ENCODE measurements at regions not wholly inside any gene's neighbourhood (a gene's known extent, or its start where the extent isn't known, plus 50 kb on each side); places are given as distances from the start of the nearest gene placed in this dataset.
"Not testable (repeated sequence)": the region's sequence is repeated elsewhere in the genome, so short reads cannot be mapped to it uniquely, and the experiment has no call there.

- H3K27me3 ChIP-seq (ENCODE audit: control insufficient read depth, insufficient read depth, low read length), result peaks cover 15% of the 10 kb centered on the region
- H3K4me3 ChIP-seq (ENCODE audit: insufficient read depth, low read depth, low read length), result no peak overlapping the region
- no peaks in the 10 kb centered on the region for H3K36me3 ChIP-seq (replicated peaks; ENCODE audit: control insufficient read depth, insufficient read depth, low read length)
- no peak for DNase-seq
These were observed 244.3 kb downstream of the LMX1A start for GRCh38 chr1:165112260-165112659.

GRCh38 chr1:165109013-165109412 is 247.5 kb downstream of the LMX1A start:
- Histone ChIP-seq H3K27me3 (ENCODE audit: control insufficient read depth, insufficient read depth, low read length) (no peaks in the 10 kb centered on the region; the same call in 1 of the 2 replicates), H3K4me3 (ENCODE audit: insufficient read depth, low read depth, low read length) (no peak overlapping the region), H3K36me3 (replicated peaks; ENCODE audit: control insufficient read depth, insufficient read depth, low read length) (no peaks in the 10 kb centered on the region)
- no peak for DNase-seq

GRCh38 chr1:165092542-165093162 is 263.9 kb downstream of the LMX1A start:
- not testable (repeated sequence) for H3K27me3 ChIP-seq (ENCODE audit: control insufficient read depth, insufficient read depth, low read length); DNase-seq; H3K36me3 ChIP-seq (replicated peaks; ENCODE audit: control insufficient read depth, insufficient read depth, low read length); H3K4me3 ChIP-seq (ENCODE audit: insufficient read depth, low read depth, low read length)

GRCh38 chr1:165080253-165080896 is 276.1 kb downstream of the LMX1A start:
- DNase-seq, result no peak
- H3K36me3 ChIP-seq (replicated peaks; ENCODE audit: control insufficient read depth, insufficient read depth, low read length), result no peaks in the 10 kb centered on the region
- no peak overlapping the region for H3K4me3 ChIP-seq (ENCODE audit: insufficient read depth, low read depth, low read length)
- no peaks in the 10 kb centered on the region for H3K27me3 ChIP-seq (ENCODE audit: control insufficient read depth, insufficient read depth, low read length)

GRCh38 chr1:165078391-165078790 is 278.1 kb downstream of the LMX1A start:
- DNase-seq, result no peak

GRCh38 chr1:165075725-165076370 is 280.7 kb downstream of the LMX1A start:
- DNase-seq, result peak; percentile 59
- Histone ChIP-seq H3K27me3 (ENCODE audit: control insufficient read depth, insufficient read depth, low read length) (no peaks in the 10 kb centered on the region), H3K4me3 (ENCODE audit: insufficient read depth, low read depth, low read length) (no peak overlapping the region), H3K36me3 (replicated peaks; ENCODE audit: control insufficient read depth, insufficient read depth, low read length) (no peaks in the 10 kb centered on the region)

More at GRCh38 chr1:165078391-165078790, 278.1 kb downstream of the LMX1A start:
- H3K27me3 ChIP-seq (ENCODE audit: control insufficient read depth, insufficient read depth, low read length), result no peaks in the 10 kb centered on the region
- no peak overlapping the region for H3K4me3 ChIP-seq (ENCODE audit: insufficient read depth, low read depth, low read length)
- no peaks in the 10 kb centered on the region for H3K36me3 ChIP-seq (replicated peaks; ENCODE audit: control insufficient read depth, insufficient read depth, low read length)

GRCh38 chr1:165073185-165074007 is 283.1 kb downstream of the LMX1A start:
- Histone ChIP-seq H3K27me3 (ENCODE audit: control insufficient read depth, insufficient read depth, low read length) (no peaks in the 10 kb centered on the region), H3K36me3 (replicated peaks; ENCODE audit: control insufficient read depth, insufficient read depth, low read length) (no peaks in the 10 kb centered on the region), H3K4me3 (ENCODE audit: insufficient read depth, low read depth, low read length) (no peak overlapping the region)
- peak; percentile 57 for DNase-seq

- Histone ChIP-seq H3K36me3 (replicated peaks; ENCODE audit: control insufficient read depth, insufficient read depth, low read length) (no peaks in the 10 kb centered on the region), H3K27me3 (ENCODE audit: control insufficient read depth, insufficient read depth, low read length) (no peaks in the 10 kb centered on the region), H3K4me3 (ENCODE audit: insufficient read depth, low read depth, low read length) (no peak overlapping the region)
- DNase-seq, result no peak
These were observed 285.8 kb downstream of the LMX1A start for GRCh38 chr1:165070675-165071074.

- H3K36me3 ChIP-seq (replicated peaks; ENCODE audit: control insufficient read depth, insufficient read depth, low read length), result no peaks in the 10 kb centered on the region
- H3K27me3 ChIP-seq (ENCODE audit: control insufficient read depth, insufficient read depth, low read length), result no peaks in the 10 kb centered on the region
- DNase-seq, result no peak
- H3K4me3 ChIP-seq (ENCODE audit: insufficient read depth, low read depth, low read length), result no peak overlapping the region
These were observed 286.7 kb downstream of the LMX1A start for GRCh38 chr1:165069829-165070228.

GRCh38 chr1:165068741-165069140 is 287.8 kb downstream of the LMX1A start:
- DNase-seq, result no peak
- H3K36me3 ChIP-seq (replicated peaks; ENCODE audit: control insufficient read depth, insufficient read depth, low read length), result no peaks in the 10 kb centered on the region
- peaks cover 3% of the 10 kb centered on the region for H3K27me3 ChIP-seq (ENCODE audit: control insufficient read depth, insufficient read depth, low read length)

GRCh38 chr1:165067829-165068228 is 288.7 kb downstream of the LMX1A start:
- no peaks in the 10 kb centered on the region for H3K36me3 ChIP-seq (replicated peaks; ENCODE audit: control insufficient read depth, insufficient read depth, low read length)
- no peak for DNase-seq
- no peak overlapping the region for H3K4me3 ChIP-seq (ENCODE audit: insufficient read depth, low read depth, low read length)
- H3K27me3 ChIP-seq (ENCODE audit: control insufficient read depth, insufficient read depth, low read length), result peaks cover 11% of the 10 kb centered on the region

More at GRCh38 chr1:165068741-165069140, 287.8 kb downstream of the LMX1A start:
- no peak overlapping the region for H3K4me3 ChIP-seq (ENCODE audit: insufficient read depth, low read depth, low read length)

GRCh38 chr1:165063181-165063965 is 293.1 kb downstream of the LMX1A start:
- DNase-seq, result no peak
- no peak overlapping the region for H3K4me3 ChIP-seq (ENCODE audit: insufficient read depth, low read depth, low read length)
- peaks cover 23% of the 10 kb centered on the region for H3K27me3 ChIP-seq (ENCODE audit: control insufficient read depth, insufficient read depth, low read length)
- H3K36me3 ChIP-seq (replicated peaks; ENCODE audit: control insufficient read depth, insufficient read depth, low read length), result no peaks in the 10 kb centered on the region

GRCh38 chr1:165062346-165062745 is 294.2 kb downstream of the LMX1A start:
- Histone ChIP-seq H3K4me3 (ENCODE audit: insufficient read depth, low read depth, low read length) (no peak overlapping the region), H3K36me3 (replicated peaks; ENCODE audit: control insufficient read depth, insufficient read depth, low read length) (no peaks in the 10 kb centered on the region), H3K27me3 (ENCODE audit: control insufficient read depth, insufficient read depth, low read length) (peaks cover 23% of the 10 kb centered on the region)
- DNase-seq, result no peak

GRCh38 chr1:165060285-165060793 is 296.2 kb downstream of the LMX1A start:
- no peak for DNase-seq
- H3K27me3 ChIP-seq (ENCODE audit: control insufficient read depth, insufficient read depth, low read length), result peaks cover 23% of the 10 kb centered on the region
- no peaks in the 10 kb centered on the region for H3K36me3 ChIP-seq (replicated peaks; ENCODE audit: control insufficient read depth, insufficient read depth, low read length)
- no peak overlapping the region for H3K4me3 ChIP-seq (ENCODE audit: insufficient read depth, low read depth, low read length)
